ENCODE measurements at regions not wholly inside any gene's neighbourhood (a gene's known extent, or its start where the extent isn't known, plus 50 kb on each side); places are given as distances from the start of the nearest gene placed in this dataset.
A peak's percentile ranks its signal among the peaks of the same experiment; 100 is the strongest.
"Not testable (repeated sequence)": the region's sequence is repeated elsewhere in the genome, so short reads cannot be mapped to it uniquely, and the experiment has no call there.

DNA sequence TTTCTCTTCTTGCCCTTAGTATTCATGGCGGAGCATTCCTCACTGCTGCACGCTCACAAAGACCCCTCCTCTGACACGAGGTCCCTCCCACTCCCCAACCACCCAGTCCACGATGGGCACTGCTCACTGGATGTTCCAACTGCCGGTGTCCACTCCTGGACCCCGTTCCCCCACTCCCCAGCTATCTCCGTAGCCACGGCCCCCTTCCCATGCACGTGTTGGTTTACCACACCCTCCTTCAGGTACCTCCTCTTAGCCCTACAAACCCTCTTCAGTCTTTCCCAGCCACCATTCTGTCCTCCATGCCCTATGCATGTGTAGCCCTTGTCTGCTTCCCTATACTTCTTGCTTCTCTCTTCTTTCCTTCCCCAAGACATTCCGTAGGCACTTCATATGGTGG lies 469.6 kb upstream of the ZNG1F start:
- DNase-seq, CTCF ChIA-PET, H3K9me3 Mint-ChIP-seq, H3K4me3 Mint-ChIP-seq, H3K27ac Mint-ChIP-seq, H3K36me3 Mint-ChIP-seq: not testable (repeated sequence)
- Mint-ChIP-seq H3K4me1 (peaks cover 10% of the 10 kb centered on the region), H3K27me3 (peaks cover 20% of the 10 kb centered on the region)

DNA sequence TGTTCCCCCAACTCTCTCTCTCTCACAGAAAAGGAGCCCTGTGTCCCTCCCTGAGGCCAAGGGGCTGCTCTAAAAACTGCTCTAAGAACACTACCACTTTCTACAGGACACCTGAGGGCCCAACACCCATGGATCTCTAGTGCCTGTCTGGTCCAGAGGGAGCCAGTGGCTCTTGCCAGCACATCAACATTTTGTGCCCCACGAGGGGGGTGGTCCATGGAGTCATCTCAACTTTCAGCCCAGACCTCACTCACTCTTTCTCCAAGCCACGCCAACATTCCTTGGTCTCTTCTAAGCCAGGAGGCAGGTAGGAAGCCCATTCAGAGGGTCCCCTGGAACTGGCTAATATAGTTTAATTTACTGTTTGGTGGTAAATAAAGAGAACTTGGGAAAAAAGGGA lies 469.0 kb upstream of the ZNG1F start:
- H3K9me3 Mint-ChIP-seq, H3K4me3 Mint-ChIP-seq, DNase-seq, H3K27ac Mint-ChIP-seq, H3K36me3 Mint-ChIP-seq, CTCF ChIA-PET: not testable (repeated sequence)
- H3K4me1 Mint-ChIP-seq: peaks cover 14% of the 10 kb centered on the region
- H3K27me3 Mint-ChIP-seq: peaks cover 20% of the 10 kb centered on the region

- H3K9me3 Mint-ChIP-seq, H3K4me3 Mint-ChIP-seq, DNase-seq, CTCF ChIA-PET, H3K27ac Mint-ChIP-seq, H3K36me3 Mint-ChIP-seq: not testable (repeated sequence)
- H3K4me1 Mint-ChIP-seq: peaks cover 15% of the 10 kb centered on the region
- H3K27me3 Mint-ChIP-seq: peaks cover 20% of the 10 kb centered on the region
Observed at GRCh38 chr9:41657141-41657540, 468.0 kb upstream of the ZNG1F start.

- H3K9me3 Mint-ChIP-seq, CTCF ChIA-PET, H3K4me3 Mint-ChIP-seq, H3K27ac Mint-ChIP-seq, DNase-seq, H3K36me3 Mint-ChIP-seq: not testable (repeated sequence)
- H3K4me1 Mint-ChIP-seq: peaks cover 15% of the 10 kb centered on the region
- H3K27me3 Mint-ChIP-seq: peaks cover 20% of the 10 kb centered on the region
Observed at GRCh38 chr9:41655071-41655554, 466.0 kb upstream of the ZNG1F start.

DNA sequence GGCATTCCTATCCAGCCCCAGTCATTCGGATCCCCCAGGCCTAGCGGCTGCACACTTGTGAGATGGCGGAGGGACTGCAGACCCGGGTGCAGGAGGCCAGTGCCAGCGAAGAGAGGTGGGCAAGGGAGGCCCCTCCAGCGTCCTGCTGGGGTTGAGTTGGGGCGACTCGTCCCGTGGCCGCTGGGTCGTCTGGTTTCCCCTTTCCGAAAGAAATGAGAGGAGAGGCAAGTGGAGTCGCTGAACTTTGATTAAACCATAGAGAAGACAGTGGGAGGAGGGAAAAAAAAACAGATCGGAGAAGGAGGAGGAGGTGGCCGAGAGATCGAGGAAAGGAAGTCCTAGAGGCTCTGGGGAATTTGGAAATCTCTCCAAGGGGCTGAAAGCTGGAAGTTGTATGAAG lies 465.2 kb upstream of the ZNG1F start:
- H3K36me3 Mint-ChIP-seq, DNase-seq, H3K4me3 Mint-ChIP-seq, H3K9me3 Mint-ChIP-seq, H3K27ac Mint-ChIP-seq, CTCF ChIA-PET: not testable (repeated sequence)
- Mint-ChIP-seq H3K27me3 (peaks cover 20% of the 10 kb centered on the region), H3K4me1 (peaks cover 15% of the 10 kb centered on the region)

GRCh38 chr9:41653560-41654340 lies 464.6 kb upstream of the ZNG1F start:
- H3K36me3 Mint-ChIP-seq, CTCF ChIA-PET: not testable (repeated sequence)

DNA sequence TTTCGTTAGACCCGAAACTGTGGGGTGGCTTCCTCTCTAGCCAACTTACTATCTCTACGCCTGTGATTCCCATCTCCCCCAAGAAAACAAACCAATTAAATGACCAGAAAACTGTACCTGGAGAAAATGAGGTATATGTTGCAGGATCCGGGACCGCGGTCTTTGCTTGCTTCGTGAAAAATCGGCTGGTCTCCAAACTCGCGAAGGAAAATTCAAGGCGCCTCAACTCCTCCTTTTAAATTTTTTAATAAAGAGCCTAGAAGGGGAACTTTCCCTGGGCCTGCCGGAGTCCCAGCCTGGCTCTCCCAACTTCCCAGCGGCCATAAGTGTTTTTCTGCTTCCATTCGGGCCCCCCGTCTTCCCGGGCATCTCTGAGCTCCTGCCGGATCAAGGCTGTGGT lies 463.7 kb upstream of the ZNG1F start:
- DNase-seq, H3K27ac Mint-ChIP-seq, CTCF ChIA-PET, H3K9me3 Mint-ChIP-seq, H3K36me3 Mint-ChIP-seq, H3K4me3 Mint-ChIP-seq: not testable (repeated sequence)
- Mint-ChIP-seq H3K27me3 (peaks cover 11% of the 10 kb centered on the region), H3K4me1 (peaks cover 15% of the 10 kb centered on the region)

More at GRCh38 chr9:41653560-41654340, 464.6 kb upstream of the ZNG1F start:
- DNase-seq, H3K9me3 Mint-ChIP-seq, H3K27ac Mint-ChIP-seq: not testable (repeated sequence)
- peaks cover 18% of the 10 kb centered on the region for H3K27me3 Mint-ChIP-seq
- peaks cover 15% of the 10 kb centered on the region for H3K4me1 Mint-ChIP-seq
- peak overlapping the region; percentile 40 for H3K4me3 Mint-ChIP-seq

DNA sequence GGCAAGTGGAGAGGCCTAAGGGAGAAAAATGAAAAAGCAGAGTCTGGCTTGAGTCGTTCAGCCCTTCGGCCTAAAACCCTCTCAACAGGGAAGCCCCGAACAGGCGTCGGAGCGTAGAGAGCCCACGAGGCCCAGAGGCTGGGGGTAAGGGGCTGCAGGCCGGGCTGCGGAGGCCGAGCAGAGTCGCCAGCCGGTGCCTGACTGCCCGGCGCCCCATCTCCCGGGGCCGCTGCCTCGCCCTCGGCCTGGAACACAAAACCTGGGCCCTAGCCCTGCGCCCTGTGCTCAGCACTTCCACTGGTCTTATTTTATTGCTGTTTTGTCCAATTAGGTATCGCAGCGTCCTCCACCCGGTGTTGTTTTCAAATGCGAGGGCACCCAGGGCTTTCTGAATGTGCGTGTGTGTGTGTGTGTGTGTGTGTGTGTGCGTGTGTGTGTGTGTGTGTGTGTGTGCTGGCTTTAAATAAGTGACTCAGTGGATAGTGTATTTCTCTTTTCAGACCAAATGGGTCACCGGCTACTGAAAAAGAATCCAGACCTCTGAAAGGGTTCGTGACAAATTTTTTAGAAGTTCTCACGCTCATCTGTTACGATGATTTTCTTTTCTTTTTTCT lies 463.1 kb upstream of the ZNG1F start:
- CTCF ChIA-PET, H3K36me3 Mint-ChIP-seq, H3K27ac Mint-ChIP-seq, H3K4me3 Mint-ChIP-seq, H3K27me3 Mint-ChIP-seq, H3K9me3 Mint-ChIP-seq, DNase-seq: not testable (repeated sequence)
- peaks cover 15% of the 10 kb centered on the region for H3K4me1 Mint-ChIP-seq

GRCh38 chr9:41650086-41650485 lies 461.0 kb upstream of the ZNG1F start:
- H3K27me3 Mint-ChIP-seq, H3K9me3 Mint-ChIP-seq, DNase-seq, H3K4me3 Mint-ChIP-seq, CTCF ChIA-PET, H3K36me3 Mint-ChIP-seq, H3K27ac Mint-ChIP-seq: not testable (repeated sequence)
- H3K4me1 Mint-ChIP-seq: peaks cover 11% of the 10 kb centered on the region

DNA sequence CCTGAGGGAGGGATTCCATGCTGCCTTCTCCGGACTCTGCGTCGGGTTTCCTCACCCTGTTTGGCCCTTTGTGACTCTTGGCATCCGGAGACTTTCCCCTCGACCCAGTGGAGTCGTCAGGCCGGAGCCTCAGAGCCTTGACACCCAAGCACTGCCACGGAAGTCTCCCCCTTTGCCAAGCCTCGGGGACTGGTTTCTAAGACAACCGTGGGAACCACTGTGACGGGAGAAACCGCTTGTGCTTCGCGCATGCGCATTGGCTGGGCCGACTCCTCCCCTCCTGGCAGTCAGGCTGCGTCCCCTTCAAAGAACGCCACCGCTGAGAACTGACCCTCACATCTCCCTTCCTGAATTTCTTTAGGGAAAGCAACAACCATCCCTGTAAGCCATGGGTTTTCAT lies 459.4 kb upstream of the ZNG1F start:
- DNase-seq, CTCF ChIA-PET, H3K4me3 Mint-ChIP-seq: not testable (repeated sequence)

GRCh38 chr9:41646246-41646645 lies 457.1 kb upstream of the ZNG1F start:
- H3K27me3 Mint-ChIP-seq, DNase-seq, H3K36me3 Mint-ChIP-seq, H3K27ac Mint-ChIP-seq, H3K4me3 Mint-ChIP-seq, CTCF ChIA-PET, H3K9me3 Mint-ChIP-seq, H3K4me1 Mint-ChIP-seq: not testable (repeated sequence)

More for the DNA sequence above, 459.4 kb upstream of the ZNG1F start:
- H3K36me3 Mint-ChIP-seq, H3K27ac Mint-ChIP-seq, H3K4me1 Mint-ChIP-seq, H3K27me3 Mint-ChIP-seq, H3K9me3 Mint-ChIP-seq: not testable (repeated sequence)

GRCh38 chr9:41643571-41644279 lies 454.6 kb upstream of the ZNG1F start:
- H3K27ac Mint-ChIP-seq, H3K27me3 Mint-ChIP-seq, H3K36me3 Mint-ChIP-seq, H3K4me1 Mint-ChIP-seq, CTCF ChIA-PET, H3K9me3 Mint-ChIP-seq: not testable (repeated sequence)
- peak; percentile 62 for DNase-seq
- H3K4me3 Mint-ChIP-seq: peak overlapping the region; percentile 56

GRCh38 chr9:41633726-41634125 lies 444.6 kb upstream of the ZNG1F start:
- H3K27ac Mint-ChIP-seq, H3K36me3 Mint-ChIP-seq, CTCF ChIA-PET, H3K27me3 Mint-ChIP-seq, H3K4me3 Mint-ChIP-seq, H3K9me3 Mint-ChIP-seq, H3K4me1 Mint-ChIP-seq, DNase-seq: not testable (repeated sequence)

DNA sequence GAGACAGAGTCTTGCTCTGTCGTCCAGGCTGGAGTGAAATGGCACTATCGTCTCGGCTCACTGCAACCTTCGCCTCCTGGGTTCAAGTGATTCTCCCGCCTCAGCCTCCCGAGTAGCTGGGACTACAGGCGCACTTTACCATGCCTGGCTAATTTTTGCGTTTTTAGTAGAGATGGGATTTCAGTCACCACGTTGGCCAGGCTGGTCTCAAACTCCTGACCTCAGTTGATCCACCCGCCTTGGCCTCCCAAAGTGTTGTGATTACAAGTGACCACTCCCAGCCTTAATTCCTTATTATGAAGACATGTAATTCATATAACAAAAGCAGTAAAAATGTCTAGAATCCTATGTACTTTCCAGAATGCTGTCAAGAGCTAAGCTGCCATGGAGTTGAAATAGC lies 434.5 kb upstream of the ZNG1F start:
- H3K9me3 Mint-ChIP-seq, H3K4me1 Mint-ChIP-seq, H3K27ac Mint-ChIP-seq, H3K36me3 Mint-ChIP-seq, CTCF ChIA-PET, H3K4me3 Mint-ChIP-seq, DNase-seq, H3K27me3 Mint-ChIP-seq: not testable (repeated sequence)

GRCh38 chr9:41619254-41619653 lies 430.1 kb upstream of the ZNG1F start:
- H3K27me3 Mint-ChIP-seq, H3K9me3 Mint-ChIP-seq, H3K27ac Mint-ChIP-seq, H3K4me1 Mint-ChIP-seq, DNase-seq, H3K36me3 Mint-ChIP-seq, H3K4me3 Mint-ChIP-seq, CTCF ChIA-PET: not testable (repeated sequence)

Measured in activated naive CD4-positive, alpha-beta T cell treated with anti-CD3 and anti-CD28 coated beads, Interleukin-2, amount 10 ng/mL, durations not matched to agents 7 days and 5 days (primary cell).